ENCODE measurements at regions not wholly inside any gene's neighbourhood (a gene's known extent, or its start where the extent isn't known, plus 50 kb on each side); places are given as distances from the start of the nearest gene placed in this dataset.

GRCh38 chr3:44026220-44026865 is 215.3 kb upstream of the TOPAZ1 start:
- DNase-seq, result no peak

GRCh38 chr3:44029100-44029499 is 212.6 kb upstream of the TOPAZ1 start:
- no peak for DNase-seq

- no peak for DNase-seq
These were observed 211.4 kb upstream of the TOPAZ1 start for GRCh38 chr3:44030285-44030684.

GRCh38 chr3:44030687-44031305 is 210.9 kb upstream of the TOPAZ1 start:
- DNase-seq, result no peak

- DNase-seq, result no peak
These were observed 210.0 kb upstream of the TOPAZ1 start for GRCh38 chr3:44031387-44032380.

- DNase-seq, result no peak
These were observed 209.2 kb upstream of the TOPAZ1 start for GRCh38 chr3:44032487-44032886.

GRCh38 chr3:44033123-44033522 is 208.6 kb upstream of the TOPAZ1 start:
- no peak for DNase-seq

GRCh38 chr3:44036850-44037249 is 204.8 kb upstream of the TOPAZ1 start:
- DNase-seq, result no peak

GRCh38 chr3:44039006-44039405 is 202.7 kb upstream of the TOPAZ1 start:
- DNase-seq, result peak; percentile 37

GRCh38 chr3:44041726-44042125 is 200.0 kb upstream of the TOPAZ1 start:
- no peak for DNase-seq

- no peak for DNase-seq
These were observed 198.9 kb upstream of the TOPAZ1 start for GRCh38 chr3:44042772-44043171.

- DNase-seq, result peak; percentile 99
These were observed 196.0 kb upstream of the TOPAZ1 start for GRCh38 chr3:44045476-44046275.

GRCh38 chr3:44047796-44048195 is 193.9 kb upstream of the TOPAZ1 start:
- DNase-seq, result no peak

GRCh38 chr3:44048196-44048924 is 193.3 kb upstream of the TOPAZ1 start:
- no peak for DNase-seq

GRCh38 chr3:44048949-44049348 is 192.7 kb upstream of the TOPAZ1 start:
- DNase-seq, result no peak

- DNase-seq, result no peak
These were observed 191.6 kb upstream of the TOPAZ1 start for GRCh38 chr3:44050101-44050500.

GRCh38 chr3:44050867-44051266 is 190.8 kb upstream of the TOPAZ1 start:
- DNase-seq, result no peak

GRCh38 chr3:44055951-44056350 is 185.7 kb upstream of the TOPAZ1 start:
- no peak for DNase-seq

GRCh38 chr3:44056446-44057240 is 185.0 kb upstream of the TOPAZ1 start:
- DNase-seq, result no peak

GRCh38 chr3:44058022-44058867 is 183.4 kb upstream of the TOPAZ1 start:
- peak; percentile 82 for DNase-seq

Measured in RPMI8226 (cell line).